22Rv1 (cell line): ENCODE measurements at regions not wholly inside any gene's neighbourhood (a gene's known extent, or its start where the extent isn't known, plus 50 kb on each side); places are given as distances from the start of the nearest gene placed in this dataset.

Source experiments
- ZFX ChIP-seq: fragments of 450-650 bp; IDR thresholded peaks from 2 replicates; pipeline ENCODE4 v1.6.1; 2017; ENCODE audit warnings: antibody characterized with exemption, borderline replicate concordance
- TF ChIP-seq, protein P1 (sequence below): fragments of 450-650 bp; IDR thresholded peaks from 2 replicates; pipeline ENCODE4 v1.5.1; 2017; ENCODE audit warnings: mild to moderate bottlenecking

DNA sequence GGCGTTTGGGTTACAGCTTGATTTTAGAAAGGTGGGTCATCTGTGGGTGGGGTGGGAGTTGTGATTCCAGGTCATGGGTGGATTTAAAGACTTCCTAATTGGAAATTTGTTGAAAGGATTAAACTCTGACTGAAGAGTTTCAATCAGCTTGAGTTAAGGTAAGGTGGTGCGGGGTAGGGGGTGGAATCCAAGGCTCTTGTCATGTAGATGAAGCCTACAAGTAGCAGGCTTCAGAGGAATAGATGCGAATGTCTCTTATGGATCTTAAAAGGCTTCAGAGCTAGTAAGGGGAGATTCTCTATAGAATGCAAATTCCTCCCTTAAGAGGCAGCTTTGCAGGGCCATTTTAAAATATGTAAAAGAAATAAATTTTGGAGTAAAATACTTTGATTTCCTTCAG, 645.3 kb downstream of the FRK start:
- TF ChIP-seq, protein P1, sequence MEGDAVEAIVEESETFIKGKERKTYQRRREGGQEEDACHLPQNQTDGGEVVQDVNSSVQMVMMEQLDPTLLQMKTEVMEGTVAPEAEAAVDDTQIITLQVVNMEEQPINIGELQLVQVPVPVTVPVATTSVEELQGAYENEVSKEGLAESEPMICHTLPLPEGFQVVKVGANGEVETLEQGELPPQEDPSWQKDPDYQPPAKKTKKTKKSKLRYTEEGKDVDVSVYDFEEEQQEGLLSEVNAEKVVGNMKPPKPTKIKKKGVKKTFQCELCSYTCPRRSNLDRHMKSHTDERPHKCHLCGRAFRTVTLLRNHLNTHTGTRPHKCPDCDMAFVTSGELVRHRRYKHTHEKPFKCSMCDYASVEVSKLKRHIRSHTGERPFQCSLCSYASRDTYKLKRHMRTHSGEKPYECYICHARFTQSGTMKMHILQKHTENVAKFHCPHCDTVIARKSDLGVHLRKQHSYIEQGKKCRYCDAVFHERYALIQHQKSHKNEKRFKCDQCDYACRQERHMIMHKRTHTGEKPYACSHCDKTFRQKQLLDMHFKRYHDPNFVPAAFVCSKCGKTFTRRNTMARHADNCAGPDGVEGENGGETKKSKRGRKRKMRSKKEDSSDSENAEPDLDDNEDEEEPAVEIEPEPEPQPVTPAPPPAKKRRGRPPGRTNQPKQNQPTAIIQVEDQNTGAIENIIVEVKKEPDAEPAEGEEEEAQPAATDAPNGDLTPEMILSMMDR, result no peak
- TF ChIP-seq ZFX, result no peak
